COLO668 (cell line): ENCODE measurements at regions not wholly inside any gene's neighbourhood (a gene's known extent, or its start where the extent isn't known, plus 50 kb on each side); places are given as distances from the start of the nearest gene placed in this dataset.
A peak's percentile ranks its signal among the peaks of the same experiment; 100 is the strongest.

ENCODE experiments used
- DNase-seq: peaks from one replicate; lab custom pipeline; 2025; ENCODE audit not compliant: unreplicated experiment; lab: John Stamatoyannopoulos, UW

- DNase-seq = peak; percentile 54
These were observed 414.5 kb downstream of the PCNX1 start for GRCh38 chr14:71321574-71322315.

GRCh38 chr14:71322655-71323250 is 415.5 kb downstream of the PCNX1 start:
- DNase-seq = no peak

- DNase-seq = no peak
These were observed 417.6 kb downstream of the PCNX1 start for GRCh38 chr14:71324767-71325272.

GRCh38 chr14:71327691-71328090 is 420.4 kb downstream of the PCNX1 start:
- DNase-seq = no peak

GRCh38 chr14:71328183-71328582 is 420.9 kb downstream of the PCNX1 start:
- DNase-seq = no peak

GRCh38 chr14:71328954-71329353 is 421.7 kb downstream of the PCNX1 start:
- no peak for DNase-seq

- no peak for DNase-seq
These were observed 424.1 kb downstream of the PCNX1 start for GRCh38 chr14:71331403-71331802.

- DNase-seq = no peak
These were observed 425.2 kb downstream of the PCNX1 start for GRCh38 chr14:71332476-71332875.

- DNase-seq = no peak
These were observed 426.4 kb downstream of the PCNX1 start for GRCh38 chr14:71333705-71334104.

GRCh38 chr14:71336489-71337192 is 429.4 kb downstream of the PCNX1 start:
- DNase-seq = no peak

GRCh38 chr14:71338153-71338552 is 430.9 kb downstream of the PCNX1 start:
- DNase-seq = peak; percentile 49

- DNase-seq = no peak
These were observed 432.6 kb downstream of the PCNX1 start for GRCh38 chr14:71339650-71340415.

GRCh38 chr14:71341156-71341555 is 433.9 kb downstream of the PCNX1 start:
- DNase-seq = no peak

- no peak for DNase-seq
These were observed 436.5 kb downstream of the PCNX1 start for GRCh38 chr14:71343724-71344123.

- no peak for DNase-seq
These were observed 437.2 kb downstream of the PCNX1 start for GRCh38 chr14:71344506-71344905.

GRCh38 chr14:71346685-71347084 is 439.4 kb downstream of the PCNX1 start:
- no peak for DNase-seq

- DNase-seq = no peak
These were observed 441.1 kb downstream of the PCNX1 start for GRCh38 chr14:71348394-71348793.

GRCh38 chr14:71348817-71349216 is 441.6 kb downstream of the PCNX1 start:
- no peak for DNase-seq

- no peak for DNase-seq
These were observed 446.9 kb downstream of the PCNX1 start for GRCh38 chr14:71354142-71354541.

- no peak for DNase-seq
These were observed 447.5 kb downstream of the PCNX1 start for GRCh38 chr14:71354801-71355200.
